Eye (tissue), 1 donor: ENCODE measurements at regions not wholly inside any gene's neighbourhood (a gene's known extent, or its start where the extent isn't known, plus 50 kb on each side); places are given as distances from the start of the nearest gene placed in this dataset.
"Not testable (repeated sequence)": the region's sequence is repeated elsewhere in the genome, so short reads cannot be mapped to it uniquely, and the experiment has no call there.

ENCODE experiments used
- DNase-seq: peaks from one replicate; pipeline ENCODE4 v3.0.0-alpha.2; 2015

DNA sequence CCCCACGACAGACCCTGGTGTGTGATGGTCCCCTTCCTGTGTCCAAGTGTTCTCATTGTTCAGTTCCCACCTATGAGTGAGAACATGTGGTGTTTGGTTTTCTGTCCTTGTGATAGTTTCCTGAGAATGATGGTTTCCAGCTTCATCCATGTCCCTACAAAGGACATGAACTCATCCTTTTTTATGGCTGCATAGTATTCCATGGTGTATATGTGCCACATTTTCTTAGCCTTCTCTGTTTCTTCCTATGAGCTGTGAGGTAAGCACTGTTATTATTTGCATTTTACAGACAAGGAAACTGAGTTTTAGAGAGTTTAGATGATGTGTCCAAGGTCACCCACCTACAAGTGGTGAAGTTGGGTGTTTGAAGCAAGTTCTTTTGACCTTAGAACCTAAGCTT lies 51.1 kb upstream of the BNC1 start:
- DNase-seq: not testable (repeated sequence)

DNA sequence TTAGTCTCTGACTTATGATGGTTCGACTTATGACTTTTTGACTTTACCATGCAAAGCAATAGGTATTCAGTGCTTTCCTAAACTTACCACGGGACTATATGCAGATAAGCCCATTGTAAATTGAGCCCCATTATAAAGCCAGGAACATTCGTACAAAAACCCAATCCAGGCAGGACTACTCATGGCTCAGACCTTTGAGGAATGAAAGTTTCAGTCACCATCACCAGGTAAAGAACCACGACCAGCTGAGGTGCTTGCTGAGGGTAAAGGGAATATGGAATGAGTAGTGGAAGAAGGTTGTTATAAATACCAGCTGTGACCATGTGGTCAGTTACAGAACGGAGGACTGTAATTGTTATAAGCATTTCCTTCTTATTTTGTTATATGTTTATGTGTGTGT lies 54.9 kb upstream of the BNC1 start:
- no peak for DNase-seq

DNA sequence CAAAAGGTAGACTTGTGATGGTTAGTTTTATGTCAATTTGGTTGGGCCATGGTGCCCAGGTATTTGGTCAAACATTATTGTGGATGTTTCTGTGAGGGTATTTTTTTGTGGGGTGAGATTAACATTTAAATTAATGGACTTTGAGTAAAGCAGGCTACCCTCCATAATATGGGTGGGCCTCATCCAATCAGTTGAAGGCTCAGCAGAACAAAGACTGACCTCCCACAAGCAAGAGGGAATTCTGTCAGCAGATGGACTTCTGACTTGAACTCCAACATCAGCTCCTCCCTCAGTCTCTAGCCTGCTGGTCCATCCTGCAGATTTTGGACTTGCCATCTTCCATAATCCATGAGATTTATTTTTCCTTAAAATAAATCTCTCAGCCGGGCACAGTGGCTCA lies 55.6 kb upstream of the BNC1 start:
- DNase-seq: no peak

DNA sequence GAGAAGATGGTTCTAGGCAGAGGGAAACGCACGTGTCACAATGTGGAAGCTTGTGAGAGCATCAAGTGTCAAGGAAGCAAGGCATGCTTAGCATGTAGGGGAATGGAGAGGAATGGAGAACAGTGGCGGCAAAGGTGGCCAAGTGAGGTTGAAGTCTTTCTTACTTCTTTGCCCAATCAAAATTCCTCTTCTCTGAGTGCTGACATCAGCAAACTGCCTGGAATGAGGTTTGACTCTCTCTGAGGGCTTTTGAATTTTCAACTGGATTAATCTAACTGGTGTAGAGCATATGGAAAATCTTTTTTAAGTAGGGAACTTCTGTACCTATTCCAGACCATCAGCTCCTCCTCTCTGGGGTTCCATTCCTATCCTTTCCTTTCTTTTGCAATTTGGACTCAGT lies 61.9 kb upstream of the BNC1 start:
- no peak for DNase-seq

DNA sequence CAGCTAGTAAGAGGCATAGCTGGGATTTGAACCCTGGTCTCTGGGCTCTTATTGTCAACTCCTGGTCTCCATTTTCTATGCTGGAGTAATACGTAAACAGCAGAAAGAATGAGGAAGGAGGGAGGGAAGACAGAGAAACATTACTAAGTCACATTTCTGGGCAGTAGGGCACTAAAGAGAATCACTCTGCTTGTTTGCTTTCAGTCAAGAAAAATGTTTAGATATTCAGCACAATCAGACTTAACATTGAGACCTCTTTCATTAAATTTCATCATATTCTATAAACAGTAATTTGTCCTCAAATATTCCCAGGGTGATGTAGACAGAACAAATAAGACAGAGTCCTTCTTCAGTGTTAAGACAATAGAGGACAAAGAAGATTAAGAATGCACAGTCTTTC lies 67.7 kb upstream of the BNC1 start:
- DNase-seq: no peak

DNA sequence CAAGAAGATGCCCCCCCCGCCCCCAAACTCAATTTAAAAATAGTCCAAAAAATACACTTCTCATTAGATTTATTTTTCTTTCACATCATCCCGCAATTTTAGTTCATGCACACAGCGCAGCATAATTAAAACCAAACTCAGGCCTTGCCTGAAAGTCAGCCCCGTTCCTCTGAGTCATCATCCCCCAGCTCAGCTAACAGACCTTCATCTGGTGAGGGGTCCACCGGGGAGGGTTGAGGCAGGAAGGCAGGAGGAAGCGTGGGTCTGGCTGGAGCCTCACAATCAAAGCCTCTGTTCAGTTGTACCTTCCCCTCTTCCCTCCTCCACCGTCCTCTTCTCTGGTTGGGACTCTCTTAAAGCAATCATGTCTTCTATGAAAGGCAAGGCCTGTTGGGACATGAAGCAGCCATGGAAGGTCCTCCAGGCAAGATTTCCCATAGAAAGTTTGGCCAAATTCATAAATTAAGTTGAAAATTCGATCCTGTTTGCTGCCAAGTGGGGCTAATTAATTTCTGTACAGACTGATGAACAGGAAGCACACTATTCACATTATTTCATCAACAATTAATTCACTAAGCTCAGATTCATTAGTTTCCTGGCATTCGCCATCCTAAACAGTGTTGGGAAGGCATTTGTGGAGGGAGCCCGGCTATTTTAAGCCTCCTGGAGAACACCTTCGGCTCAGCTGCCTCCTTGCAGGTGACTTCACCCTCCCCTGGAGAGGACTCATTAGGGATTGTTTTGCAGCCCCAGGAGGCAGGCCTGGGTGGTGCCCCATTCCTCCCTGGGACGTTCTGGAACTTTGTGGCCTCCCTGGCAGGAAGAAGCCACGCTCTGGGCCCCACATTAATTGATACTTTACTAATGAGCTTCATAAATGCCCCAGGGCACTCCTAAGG lies 72.3 kb upstream of the BNC1 start:
- no peak for DNase-seq

DNA sequence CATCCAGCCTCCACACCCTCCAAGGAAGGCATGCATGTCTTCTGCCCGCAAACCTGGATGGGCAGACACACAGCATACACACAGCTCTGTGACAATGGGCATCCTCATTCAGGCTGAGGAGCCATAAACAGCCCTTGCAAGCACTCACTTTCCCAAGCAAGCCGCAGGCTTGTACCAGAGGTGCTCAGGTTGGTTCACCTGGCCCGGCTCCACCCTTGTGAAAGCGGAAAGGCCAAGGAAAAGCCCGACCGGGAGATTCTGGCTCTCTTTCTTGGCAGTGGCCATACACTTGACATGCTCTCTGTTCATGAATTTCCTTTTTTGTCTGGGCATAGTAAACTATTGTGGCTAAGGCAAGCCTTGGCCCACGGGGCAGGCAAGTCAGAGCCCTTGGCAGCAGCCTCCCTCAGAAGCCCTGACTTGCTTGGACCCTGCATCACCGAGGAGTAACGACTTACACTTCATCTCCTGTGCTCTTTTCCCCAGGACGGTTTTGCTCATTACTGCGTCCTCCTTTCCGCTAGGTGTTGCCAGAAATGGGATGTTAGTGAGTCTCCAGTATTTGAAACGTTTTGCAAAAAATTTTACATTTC lies 74.6 kb upstream of the BNC1 start:
- DNase-seq: no peak

DNA sequence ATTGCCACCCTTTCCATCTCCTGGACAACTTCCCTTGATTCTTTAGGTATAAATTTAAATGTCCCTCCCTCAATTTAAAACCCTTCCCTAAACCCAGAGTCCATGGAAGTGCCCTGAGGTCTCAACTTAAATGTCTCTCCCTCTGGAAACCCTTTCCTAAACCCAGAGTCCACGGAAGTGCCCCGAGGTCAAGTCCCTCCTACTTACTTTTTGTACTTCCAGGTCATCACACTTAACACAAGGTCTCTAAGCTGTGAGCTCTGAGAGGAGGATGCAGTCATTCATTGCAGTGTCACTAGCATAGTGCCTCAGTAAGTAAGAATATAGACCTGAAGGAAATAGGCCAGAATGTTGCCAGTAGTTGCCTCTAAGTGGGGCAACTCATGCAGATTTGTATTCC lies 78.2 kb upstream of the BNC1 start:
- DNase-seq: no peak

DNA sequence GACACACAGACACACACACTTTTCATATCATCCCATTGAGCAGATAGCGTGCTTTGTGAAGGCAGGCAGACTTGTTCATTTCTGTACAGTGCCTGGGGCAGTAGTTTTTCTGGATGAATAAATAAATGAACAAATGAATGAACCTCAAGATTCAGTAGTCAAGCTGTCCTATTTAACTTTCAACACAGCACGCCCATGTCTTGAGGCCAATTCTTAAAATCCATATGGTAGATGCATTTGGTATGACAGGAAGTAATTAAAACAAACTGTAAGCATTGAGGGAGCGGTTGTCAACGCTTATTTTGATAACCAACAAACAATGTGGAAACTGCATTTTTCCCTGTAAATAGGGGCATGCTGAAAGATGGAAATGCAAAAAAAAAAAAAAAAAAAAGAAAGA lies 80.0 kb upstream of the BNC1 start:
- DNase-seq: no peak

DNA sequence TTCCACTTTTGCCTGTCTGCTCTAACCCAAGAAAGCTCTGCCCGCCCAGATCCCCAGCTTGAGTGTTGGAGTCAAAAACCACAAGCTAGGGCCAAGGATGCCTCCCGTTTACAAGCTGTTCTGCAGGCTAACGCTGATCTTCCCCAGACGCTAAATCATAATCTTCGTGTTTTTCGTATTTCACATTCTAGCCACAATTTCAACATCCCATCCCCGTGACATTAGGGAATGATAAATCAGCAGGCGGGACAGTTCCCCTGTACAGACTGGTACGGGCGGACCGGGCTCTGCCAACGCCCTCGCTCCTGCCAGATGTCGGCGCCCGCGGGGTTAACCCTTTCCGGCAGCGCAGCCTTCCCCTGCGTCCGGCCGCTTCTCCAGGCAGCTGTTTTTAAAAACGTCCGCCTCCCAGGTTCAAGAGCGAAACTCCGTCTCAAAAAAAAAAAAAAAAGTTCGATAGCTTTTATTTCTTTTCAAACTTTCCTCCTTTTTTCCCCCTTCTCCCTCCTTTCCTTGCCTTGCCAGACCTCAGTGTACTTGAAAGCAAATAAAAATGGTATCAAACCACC lies 81.0 kb upstream of the BNC1 start:
- peak; percentile 59 for DNase-seq

DNA sequence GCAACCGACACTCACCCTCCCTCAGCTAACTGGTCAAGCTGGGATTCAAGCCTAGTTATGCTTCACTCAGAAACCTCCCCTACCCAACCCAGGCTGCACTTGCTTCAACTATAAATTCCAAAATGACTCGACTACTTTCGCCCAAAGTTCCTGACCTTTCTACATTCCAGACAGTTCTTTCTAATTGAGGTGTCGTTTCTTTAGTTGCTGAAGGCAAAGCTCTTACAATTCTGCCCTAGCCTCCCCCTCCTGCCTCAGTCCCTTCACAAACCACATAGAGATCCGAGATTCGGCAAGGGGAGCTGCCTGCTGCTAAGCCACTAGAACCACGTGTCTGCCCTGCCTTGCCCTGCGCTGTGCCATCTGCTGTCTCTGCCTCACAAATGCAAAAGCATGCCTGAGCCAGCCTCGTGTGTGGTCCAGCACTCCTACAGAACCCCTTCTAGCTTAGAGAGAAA lies 74.7 kb upstream of the SH3GL3 start:
- DNase-seq: peak; percentile 60

DNA sequence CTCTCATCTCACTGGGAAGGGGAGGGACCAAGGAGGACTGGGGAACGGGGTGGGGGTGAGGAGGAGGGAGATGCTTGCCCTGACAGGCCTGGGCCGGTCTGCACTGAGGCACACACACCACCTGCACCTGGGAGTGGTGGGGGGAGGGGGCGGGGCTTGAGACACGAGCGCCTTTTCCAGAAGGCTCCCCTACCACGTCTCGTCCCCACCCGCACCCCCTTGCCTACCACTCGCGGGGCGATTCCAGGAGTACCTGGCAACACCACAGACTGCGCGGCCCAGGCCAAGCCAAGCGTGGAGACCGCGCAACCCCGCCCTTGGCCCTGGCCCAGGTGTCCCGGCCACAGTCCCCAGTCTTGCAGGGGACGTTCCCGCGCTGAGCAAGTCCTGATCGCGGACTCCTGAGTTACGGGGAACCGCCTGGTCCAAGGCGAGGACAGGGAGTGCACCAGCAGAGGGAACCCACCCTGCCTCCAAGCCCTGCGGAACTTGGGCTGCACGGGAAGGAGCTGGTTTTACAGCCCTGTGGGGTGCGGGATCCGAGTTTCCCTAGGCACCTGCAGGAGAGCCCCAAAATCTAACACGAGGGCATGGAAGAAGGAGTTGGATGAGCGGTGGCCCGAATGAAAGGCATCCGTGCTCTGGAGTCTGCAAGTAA lies 68.1 kb upstream of the SH3GL3 start:
- no peak for DNase-seq

DNA sequence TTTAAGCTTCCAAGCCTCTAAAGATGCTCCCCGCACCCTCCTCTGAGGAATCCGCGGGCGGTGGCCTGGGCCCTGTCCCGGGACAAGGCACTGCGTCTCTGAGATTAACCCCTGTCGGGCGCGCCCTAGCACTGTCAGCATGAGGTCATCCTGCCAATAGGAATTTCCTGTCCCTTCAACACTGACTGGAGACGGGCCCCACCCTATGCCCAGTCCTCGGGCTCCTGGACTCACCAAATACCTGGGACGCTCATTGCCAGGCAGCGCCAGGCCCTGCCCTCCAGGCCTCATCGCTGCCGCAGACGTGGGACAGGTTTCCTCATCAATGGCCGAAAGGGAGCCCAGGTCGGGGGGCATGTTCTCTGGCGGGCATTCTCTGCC lies 67.6 kb upstream of the SH3GL3 start:
- no peak for DNase-seq

DNA sequence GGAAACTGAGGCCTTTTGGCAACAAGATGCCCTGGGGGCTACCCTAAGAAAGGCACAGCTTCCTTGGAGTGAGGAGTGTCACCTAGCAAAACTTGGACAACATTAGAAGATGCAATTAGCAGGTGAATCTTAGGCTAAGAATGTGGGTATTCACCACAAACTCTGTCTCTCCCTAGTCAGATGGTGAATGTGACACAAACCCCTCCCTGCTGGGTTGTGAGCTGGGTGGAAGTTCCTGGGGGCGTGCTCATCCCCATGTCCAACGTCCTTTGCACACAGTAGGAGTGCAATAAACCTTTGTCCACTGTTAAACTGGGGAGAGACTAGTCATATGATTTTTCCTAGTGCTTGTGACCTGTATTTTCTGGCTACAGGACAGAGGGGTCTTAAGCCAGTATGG lies 67.1 kb upstream of the SH3GL3 start:
- DNase-seq: no peak

DNA sequence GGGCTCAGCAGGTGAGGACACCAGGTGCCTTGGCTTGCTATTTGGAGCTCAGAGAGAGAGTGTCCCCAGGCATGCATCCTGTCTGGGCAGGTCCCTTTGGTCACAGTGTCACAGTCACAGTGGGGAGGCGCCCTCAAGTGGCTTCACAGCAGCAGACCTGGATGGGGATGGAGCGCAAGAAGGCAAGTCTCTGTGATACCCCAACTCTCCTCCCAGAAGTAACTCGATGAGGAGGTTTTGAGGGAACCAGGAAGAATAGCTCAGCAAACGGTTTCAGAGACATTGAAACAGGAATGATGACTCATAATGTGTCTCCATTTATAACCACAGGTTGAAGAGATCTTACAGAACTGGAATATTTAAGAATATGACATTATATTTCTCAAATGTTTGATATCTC lies 66.5 kb upstream of the SH3GL3 start:
- no peak for DNase-seq

DNA sequence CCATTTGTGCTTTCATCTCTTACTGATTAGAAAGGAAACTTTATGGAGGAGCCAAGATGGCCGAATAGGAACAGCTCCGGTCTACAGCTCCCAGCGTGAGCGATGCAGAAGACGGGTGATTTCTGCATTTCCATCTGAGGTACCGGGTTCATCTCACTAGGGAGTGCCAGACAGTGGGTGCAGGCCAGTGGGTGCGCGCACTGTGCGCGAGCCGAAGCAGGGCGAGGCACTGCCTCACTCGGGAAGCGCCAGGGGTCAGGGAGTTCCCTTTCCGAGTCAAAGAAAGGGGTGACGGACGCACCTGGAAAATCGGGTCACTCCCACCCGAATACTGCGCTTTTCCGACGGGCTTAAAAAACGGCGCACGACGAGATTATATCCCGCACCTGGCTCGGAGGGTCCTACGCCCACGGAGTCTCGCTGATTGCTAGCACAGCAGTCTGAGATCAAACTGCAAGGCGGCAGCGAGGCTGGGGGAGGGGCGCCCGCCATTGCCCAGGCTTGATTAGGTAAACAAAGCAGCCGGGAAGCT lies 63.5 kb upstream of the SH3GL3 start:
- not testable (repeated sequence) for DNase-seq

DNA sequence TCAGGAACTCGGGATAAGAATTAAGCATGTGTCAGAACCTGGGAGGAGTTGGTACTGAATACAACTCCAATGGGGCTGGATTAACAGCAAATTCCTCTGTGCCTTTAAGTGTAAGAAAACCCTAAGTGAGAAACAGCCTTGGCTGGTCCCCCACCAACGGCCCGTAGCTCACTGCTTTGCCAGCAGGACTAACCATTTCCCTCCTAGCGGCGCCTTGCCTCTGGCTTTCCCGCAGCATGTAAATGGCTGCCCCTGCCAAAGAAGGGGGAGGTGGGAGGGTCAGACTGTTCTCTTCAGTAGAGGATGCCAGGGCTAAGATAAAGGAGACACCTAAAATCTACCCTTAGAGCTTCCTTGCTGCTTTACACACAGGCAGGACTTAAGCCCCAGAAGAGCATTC lies 51.0 kb upstream of the SH3GL3 start:
- peak; percentile 40 for DNase-seq
